Central memory CD8-positive, alpha-beta T cell (primary cell): ENCODE measurements at regions not wholly inside any gene's neighbourhood (a gene's known extent, or its start where the extent isn't known, plus 50 kb on each side); places are given as distances from the start of the nearest gene placed in this dataset.

ENCODE experiments used
- ATAC-seq: fragments of 150-1000 bp; cut with Tn5 transposase; replicated peaks from 2 replicates; pipeline ENCODE4 v1.10.0; 2022; ENCODE audit warnings: mild to moderate bottlenecking, moderate FRiP score, moderate number of reproducible peaks; ENCODE audit not compliant: poor library complexity, severe bottlenecking; ENCODE audit errors: extremely low read depth
- DNase-seq, 2 donors: peaks; one replicate each; pipeline ENCODE4 v3.0.0; 2021; ENCODE audit warnings: low spot score in 2 of 2
- H3K27ac Mint-ChIP-seq: one replicate; pipeline ENCODE4 v1.8.0; 2022; ENCODE audit warnings: low read depth, mild to moderate bottlenecking, moderate library complexity, mixed read lengths
- H3K27me3 Mint-ChIP-seq: one replicate; pipeline ENCODE4 v1.8.0; 2022; ENCODE audit warnings: mixed read lengths
- H3K36me3 Mint-ChIP-seq: one replicate; pipeline ENCODE4 v1.8.0; 2022; ENCODE audit warnings: mild to moderate bottlenecking, moderate library complexity, mixed read lengths; ENCODE audit not compliant: insufficient read depth
- H3K4me1 Mint-ChIP-seq: one replicate; pipeline ENCODE4 v1.8.0; 2022; ENCODE audit warnings: mixed read lengths
- H3K4me3 Mint-ChIP-seq: one replicate; pipeline ENCODE4 v1.8.0; 2022; ENCODE audit warnings: mild to moderate bottlenecking, moderate library complexity, mixed read lengths
- H3K9me3 Mint-ChIP-seq: one replicate; pipeline ENCODE4 v1.8.0; 2022; ENCODE audit warnings: mixed read lengths

DNA sequence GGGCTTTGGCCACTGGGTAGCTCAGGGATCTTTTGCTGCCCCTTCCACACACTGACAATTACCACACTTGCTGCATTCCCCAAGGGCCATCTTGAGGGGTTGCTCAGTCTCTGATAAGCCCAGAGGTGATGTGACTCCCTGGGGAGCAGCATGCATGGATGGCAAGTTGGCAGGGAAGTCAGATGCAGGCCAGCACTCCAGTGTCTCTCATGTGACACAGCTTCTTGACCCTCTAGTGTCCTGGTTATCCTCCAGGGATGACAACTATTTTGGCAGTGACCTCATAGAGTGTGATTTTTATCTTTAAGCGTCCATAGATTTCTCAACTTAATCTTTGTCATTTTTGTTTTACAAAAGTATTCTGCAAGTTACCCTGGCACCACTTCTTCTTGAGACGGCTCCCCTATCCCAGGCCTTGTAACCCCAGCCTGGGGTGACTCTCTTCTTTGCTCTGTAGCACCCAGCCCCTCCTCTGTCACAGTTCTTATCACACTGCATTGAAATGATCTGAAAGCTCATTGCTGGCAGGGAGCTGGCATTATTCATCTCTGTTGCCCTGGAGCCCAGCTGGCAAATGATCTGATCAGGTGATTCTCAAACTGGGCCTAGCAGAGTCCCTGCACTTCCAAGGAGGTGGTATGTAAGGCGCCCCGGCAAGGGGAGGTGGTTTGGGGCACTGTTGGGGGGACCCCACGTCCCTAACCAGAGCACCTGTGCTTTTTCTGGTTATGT, 72.6 kb downstream of the TENT5C start:
- H3K9me3 Mint-ChIP-seq = no peaks in the 10 kb centered on the region
- ATAC-seq = no peak
- no peak for DNase-seq
- H3K4me1 Mint-ChIP-seq = peaks cover 10% of the 10 kb centered on the region
- H3K27ac Mint-ChIP-seq = no peak overlapping the region
- no peak overlapping the region for H3K4me3 Mint-ChIP-seq
- no peaks in the 10 kb centered on the region for H3K36me3 Mint-ChIP-seq
- H3K27me3 Mint-ChIP-seq = no peaks in the 10 kb centered on the region

DNA sequence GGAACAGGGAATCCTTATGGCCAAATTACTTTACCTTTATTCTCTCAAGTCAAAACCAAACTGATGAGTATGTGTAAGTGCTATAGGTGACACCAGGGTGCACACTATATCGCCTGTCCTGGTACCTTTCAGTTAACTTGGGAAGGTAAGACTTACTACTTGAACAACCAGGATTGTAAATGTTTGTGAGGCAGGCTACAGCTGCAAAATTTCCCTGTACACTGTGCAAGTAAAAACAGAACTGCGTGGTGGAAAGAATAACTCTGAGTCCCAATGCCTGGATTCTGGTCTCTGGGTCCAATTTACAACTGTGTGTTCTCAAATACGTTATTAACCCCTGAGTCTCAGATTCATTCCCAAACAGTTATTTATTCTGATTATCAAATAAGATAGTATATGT, 73.5 kb downstream of the TENT5C start:
- H3K9me3 Mint-ChIP-seq = no peaks in the 10 kb centered on the region
- no peak overlapping the region for H3K4me3 Mint-ChIP-seq
- H3K27me3 Mint-ChIP-seq = no peaks in the 10 kb centered on the region

DNA sequence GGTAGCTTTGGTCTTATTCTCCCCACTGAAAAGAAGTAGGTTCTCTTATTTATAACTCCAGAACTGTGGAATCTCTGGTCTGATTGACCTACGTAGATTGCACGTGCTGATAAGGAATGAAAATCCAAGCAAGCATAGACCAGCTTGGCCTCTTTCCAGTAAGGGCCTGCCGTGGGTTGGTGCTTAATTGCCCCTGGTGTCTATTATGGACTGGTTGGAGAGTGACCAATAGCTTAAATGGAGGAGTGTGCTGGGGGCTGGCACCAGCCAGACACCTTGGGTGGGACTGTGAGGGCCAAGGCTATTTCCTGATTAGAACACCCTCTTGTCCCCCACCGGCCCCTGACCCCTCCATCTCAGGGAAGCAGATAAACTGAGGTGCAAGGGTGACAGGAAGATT, 74.0 kb downstream of the TENT5C start:
- ATAC-seq = no peak
- Mint-ChIP-seq H3K4me1 (no peaks in the 10 kb centered on the region), H3K4me3 (no peak overlapping the region), H3K27ac (no peak overlapping the region), H3K36me3 (peaks cover 2% of the 10 kb centered on the region), H3K9me3 (no peaks in the 10 kb centered on the region), H3K27me3 (no peaks in the 10 kb centered on the region)
- DNase-seq = no peak

More for the DNA sequence above, 73.5 kb downstream of the TENT5C start:
- no peak overlapping the region for H3K27ac Mint-ChIP-seq
- H3K36me3 Mint-ChIP-seq = peaks cover 2% of the 10 kb centered on the region
- ATAC-seq = no peak
- no peak for DNase-seq
- peaks cover 5% of the 10 kb centered on the region for H3K4me1 Mint-ChIP-seq

DNA sequence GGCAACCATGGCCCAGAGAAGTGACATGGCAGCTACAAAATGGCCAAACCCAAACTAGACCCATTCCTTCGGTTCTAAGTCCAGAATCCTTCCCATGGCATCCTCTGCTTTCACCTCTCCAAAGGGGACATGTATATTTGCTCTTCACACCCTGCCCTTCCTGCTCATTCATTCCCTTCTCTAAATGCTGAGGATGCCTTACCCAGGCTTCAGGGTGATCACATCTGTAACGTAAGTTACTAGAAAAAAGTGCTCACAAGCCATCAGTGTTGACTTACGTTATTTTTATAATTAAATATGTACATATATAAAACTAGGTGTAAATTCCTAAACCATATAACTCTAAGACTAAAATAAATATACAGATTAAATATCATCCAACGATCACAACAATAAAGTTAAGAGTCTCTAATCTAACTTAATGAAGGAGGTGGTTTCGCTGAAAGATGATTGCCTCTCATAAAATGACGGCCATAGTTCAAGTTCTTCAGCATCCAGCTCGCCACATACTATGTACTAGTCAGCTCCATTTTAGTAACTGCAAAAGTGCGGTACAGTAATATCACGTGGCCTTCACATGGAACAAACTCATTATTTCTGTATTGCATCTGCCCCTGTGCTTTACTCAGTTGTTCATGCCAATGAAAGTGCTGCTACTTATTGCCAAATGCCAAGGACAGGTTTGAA, 74.6 kb downstream of the TENT5C start:
- Mint-ChIP-seq H3K27ac (no peak overlapping the region), H3K4me1 (no peaks in the 10 kb centered on the region), H3K9me3 (no peaks in the 10 kb centered on the region), H3K36me3 (peaks cover 2% of the 10 kb centered on the region), H3K27me3 (no peaks in the 10 kb centered on the region), H3K4me3 (no peak overlapping the region)
- DNase-seq = no peak
- ATAC-seq = no peak

DNA sequence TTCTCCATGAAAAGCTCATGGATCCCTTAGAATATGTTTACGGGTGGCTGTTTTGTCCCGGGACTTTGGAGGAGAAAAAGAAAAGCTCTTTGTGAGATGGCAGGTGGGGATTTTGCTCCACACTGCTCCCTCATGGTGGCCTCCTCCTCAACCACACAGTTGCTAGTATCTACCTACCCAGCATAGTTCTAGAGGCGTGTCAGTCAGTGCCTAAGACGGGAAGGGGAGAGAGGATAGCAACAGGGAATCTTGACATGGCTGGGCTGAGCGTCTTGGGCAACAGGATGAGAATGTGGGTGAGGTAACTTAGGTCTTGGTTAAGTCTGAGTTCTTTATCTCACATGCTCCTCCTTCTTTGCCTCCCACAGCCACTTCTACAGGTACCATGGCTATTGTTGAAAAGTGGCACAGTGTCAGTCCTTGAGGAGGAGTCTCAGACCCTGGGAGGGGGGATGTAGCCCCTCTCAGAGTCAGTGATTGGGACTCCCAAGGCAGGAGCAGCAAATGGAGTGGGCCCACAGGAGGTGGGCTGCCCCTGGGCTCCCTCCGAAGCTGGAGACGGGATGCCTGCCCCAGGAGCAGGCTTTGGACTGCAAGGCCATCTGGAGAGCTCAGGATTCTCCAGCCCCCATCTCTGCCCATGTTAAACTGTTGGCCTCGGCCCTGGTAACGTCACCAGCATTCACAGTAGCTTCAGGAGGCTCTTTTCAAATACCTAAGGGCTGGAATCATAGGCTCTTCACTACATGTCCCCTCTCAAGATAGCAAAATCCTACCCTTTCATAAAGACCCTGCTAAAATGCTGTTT, 75.4 kb downstream of the TENT5C start:
- no peaks in the 10 kb centered on the region for H3K4me1 Mint-ChIP-seq
- no peak overlapping the region for H3K27ac Mint-ChIP-seq

DNA sequence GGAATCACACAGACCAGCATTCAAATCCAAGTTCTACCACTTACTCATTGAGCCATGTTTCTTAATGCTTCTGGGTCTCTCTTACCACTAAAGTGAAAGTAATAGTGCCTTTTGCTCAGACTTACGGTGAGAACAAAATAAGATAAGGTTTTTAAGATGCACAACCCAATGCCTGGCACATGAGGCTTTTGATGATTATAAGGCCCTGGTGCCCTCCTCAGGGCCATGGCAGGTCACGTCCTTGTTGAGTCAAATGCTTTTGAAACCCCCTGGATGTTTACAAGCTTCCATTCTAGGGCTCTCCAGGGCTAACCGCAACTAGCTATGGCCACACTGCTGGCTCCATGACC, 76.0 kb downstream of the TENT5C start:
- no peak overlapping the region for H3K4me3 Mint-ChIP-seq
- H3K9me3 Mint-ChIP-seq = no peaks in the 10 kb centered on the region
- no peaks in the 10 kb centered on the region for H3K27me3 Mint-ChIP-seq
- ATAC-seq = no peak
- no peak for DNase-seq
- H3K36me3 Mint-ChIP-seq = peaks cover 2% of the 10 kb centered on the region
- H3K27ac Mint-ChIP-seq = no peak overlapping the region
- H3K4me1 Mint-ChIP-seq = no peaks in the 10 kb centered on the region

More for the DNA sequence above, 75.4 kb downstream of the TENT5C start:
- no peaks in the 10 kb centered on the region for H3K27me3 Mint-ChIP-seq
- peaks cover 2% of the 10 kb centered on the region for H3K36me3 Mint-ChIP-seq
- DNase-seq = no peak
- ATAC-seq = no peak
- H3K4me3 Mint-ChIP-seq = no peak overlapping the region
- no peaks in the 10 kb centered on the region for H3K9me3 Mint-ChIP-seq

DNA sequence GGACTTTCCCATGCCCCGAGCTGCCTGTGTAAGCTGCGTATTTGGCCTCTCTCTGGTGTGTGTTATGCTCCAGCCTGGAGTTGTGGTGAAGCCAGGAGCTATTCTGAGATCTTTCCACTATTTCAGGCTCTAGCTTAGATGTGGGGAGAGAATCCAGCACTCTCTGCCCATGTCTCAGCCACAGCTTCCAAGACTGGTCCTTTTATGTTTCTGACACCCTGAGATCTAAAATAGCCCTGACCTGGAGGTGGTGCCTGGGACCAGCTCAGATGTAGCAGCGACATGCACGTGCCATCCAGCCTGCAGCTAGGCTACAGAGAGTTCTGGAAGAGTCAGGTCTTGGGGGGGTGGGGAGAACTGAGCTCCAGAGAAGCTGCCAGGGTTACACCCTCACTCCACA, 76.5 kb downstream of the TENT5C start:
- H3K9me3 Mint-ChIP-seq = no peaks in the 10 kb centered on the region
- H3K4me3 Mint-ChIP-seq = no peak overlapping the region
- no peak overlapping the region for H3K27ac Mint-ChIP-seq
- H3K36me3 Mint-ChIP-seq = peaks cover 2% of the 10 kb centered on the region
- no peaks in the 10 kb centered on the region for H3K27me3 Mint-ChIP-seq
- H3K4me1 Mint-ChIP-seq = no peaks in the 10 kb centered on the region
- ATAC-seq (no peak), DNase-seq (no peak)

DNA sequence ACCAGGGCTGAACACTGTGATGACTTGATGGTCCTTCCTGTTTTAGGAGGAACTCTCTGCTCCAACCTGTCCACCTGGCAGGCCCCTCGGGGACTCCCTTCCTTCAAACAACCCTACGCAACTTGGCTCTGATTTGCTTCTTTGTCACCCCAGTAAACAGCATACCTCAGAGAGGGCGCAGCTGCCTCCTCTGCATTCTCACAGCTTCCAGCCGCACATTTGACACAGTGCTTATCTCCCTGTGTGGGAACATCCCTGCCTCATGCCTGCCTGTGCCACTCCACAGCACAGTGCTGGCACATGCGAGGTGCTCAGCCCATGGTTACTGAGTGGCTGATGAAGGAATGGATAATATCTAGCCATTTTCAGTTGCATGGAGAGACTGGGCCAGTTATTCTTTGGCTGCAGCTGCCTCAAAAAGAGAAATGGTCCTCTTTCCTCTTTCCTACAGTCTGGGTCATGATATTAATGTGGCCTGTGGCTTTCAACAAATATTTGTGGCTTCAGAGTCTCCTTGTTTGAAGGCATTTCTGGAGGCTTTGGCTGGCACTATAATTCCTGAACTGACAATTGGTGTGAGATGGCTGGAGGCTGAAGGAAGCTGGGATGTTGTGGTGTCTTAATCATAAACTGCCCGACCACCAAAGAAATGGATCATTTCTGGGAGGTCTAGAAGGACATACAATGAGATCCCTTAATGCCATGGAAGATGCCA, 77.9 kb downstream of the TENT5C start:
- Mint-ChIP-seq H3K4me3 (no peak overlapping the region), H3K9me3 (no peaks in the 10 kb centered on the region), H3K36me3 (peaks cover 2% of the 10 kb centered on the region), H3K27ac (no peak overlapping the region), H3K27me3 (peaks cover 1% of the 10 kb centered on the region), H3K4me1 (no peaks in the 10 kb centered on the region)
- ATAC-seq (no peak), DNase-seq (no peak)

DNA sequence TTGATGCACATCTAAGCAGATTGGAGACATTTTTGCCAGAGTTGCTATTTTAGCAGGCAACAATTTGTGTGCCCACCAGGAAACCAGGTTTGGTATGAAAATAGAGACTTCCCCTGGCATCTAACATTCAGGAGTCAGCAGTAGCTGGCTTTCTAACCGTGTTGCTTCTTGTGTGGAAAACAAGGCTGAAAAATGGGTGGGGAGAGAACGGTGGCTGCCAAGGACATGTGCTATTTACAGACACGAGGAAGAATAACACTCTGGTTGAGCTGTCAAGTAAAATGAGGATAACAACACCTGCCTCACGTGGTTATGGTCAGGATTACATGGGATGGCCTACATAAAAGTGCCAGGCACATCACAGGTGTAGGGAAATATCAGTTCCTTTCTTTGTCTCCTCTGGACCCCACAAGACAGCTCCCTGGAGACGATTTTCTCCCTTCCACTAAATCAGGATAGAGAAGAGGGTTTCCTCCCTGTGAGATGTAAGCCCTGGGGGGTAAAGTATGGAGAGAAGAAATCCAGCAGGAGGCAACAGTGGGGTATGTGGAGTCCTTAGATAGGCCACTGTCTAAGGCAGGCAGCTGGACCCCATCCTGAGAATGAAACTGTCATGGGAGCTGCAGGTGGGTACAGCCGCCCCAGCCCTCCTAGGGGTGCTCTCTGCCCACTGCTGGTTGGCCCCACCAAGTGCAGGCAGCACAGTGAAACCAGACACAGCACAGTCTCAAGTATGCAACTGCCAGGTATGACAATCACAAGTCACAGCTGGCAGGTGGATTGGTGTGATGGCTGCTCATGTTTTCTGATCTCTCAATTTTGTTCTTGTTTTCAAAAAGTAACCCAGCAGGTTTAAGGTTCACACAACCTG, 80.3 kb downstream of the TENT5C start:
- ATAC-seq (no peak), DNase-seq (no peak)
- no peaks in the 10 kb centered on the region for H3K4me1 Mint-ChIP-seq
- peaks cover 7% of the 10 kb centered on the region for H3K27me3 Mint-ChIP-seq
- no peak overlapping the region for H3K4me3 Mint-ChIP-seq
- H3K9me3 Mint-ChIP-seq = no peaks in the 10 kb centered on the region
- peaks cover 2% of the 10 kb centered on the region for H3K36me3 Mint-ChIP-seq
- no peak overlapping the region for H3K27ac Mint-ChIP-seq

DNA sequence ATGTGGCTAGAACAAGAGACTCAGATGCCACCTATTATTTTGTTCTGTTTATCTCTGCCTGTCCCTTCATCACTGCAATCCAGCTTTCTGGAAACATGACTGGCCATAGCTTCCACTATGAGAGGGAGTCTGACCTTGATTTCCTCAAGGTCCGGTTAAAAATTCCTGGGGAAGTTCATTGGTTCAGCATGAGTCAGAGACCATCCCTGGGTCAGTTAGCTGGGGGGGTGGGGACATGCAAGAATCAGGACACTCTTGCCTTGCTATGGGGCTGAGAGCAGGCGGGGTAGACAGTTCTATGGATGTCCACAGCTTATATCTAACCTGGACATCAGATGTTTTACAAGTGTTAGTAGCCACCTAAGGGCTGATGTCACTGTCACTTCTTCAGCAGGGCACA, 81.1 kb downstream of the TENT5C start:
- Mint-ChIP-seq H3K27me3 (peaks cover 7% of the 10 kb centered on the region), H3K27ac (no peak overlapping the region), H3K4me3 (no peak overlapping the region), H3K9me3 (no peaks in the 10 kb centered on the region), H3K4me1 (no peaks in the 10 kb centered on the region), H3K36me3 (peaks cover 2% of the 10 kb centered on the region)
- DNase-seq (no peak), ATAC-seq (no peak)

DNA sequence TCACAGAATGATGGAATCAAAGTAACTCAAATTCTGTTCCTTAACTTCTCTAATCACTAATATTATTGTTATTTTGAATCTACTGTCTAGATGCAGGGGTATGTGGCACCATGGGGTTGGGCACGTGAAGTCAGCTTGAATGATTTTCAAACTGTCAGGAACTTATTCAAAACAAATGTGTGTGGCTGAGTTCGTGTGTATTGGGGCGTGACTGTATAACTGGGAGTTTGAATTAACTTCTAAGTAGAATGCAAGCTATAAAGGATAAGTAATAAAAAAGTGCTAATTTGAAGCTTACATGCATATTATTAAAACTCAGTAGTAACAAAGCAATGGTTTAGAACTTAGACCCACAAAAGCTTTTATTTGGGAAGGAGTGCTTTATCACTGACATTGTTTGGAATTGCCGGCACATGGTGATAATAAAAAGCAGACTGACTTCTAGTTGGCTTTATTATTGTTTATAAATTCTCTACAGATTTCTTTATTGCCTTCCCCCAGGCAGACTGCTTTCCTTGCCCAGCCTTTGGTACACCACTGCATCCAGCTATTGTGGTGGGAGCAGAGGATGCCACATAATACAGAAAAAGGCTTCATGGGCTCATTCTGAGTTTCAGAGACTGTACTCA, 84.3 kb downstream of the TENT5C start:
- H3K27ac Mint-ChIP-seq = no peak overlapping the region
- ATAC-seq = no peak
- no peak for DNase-seq
- H3K4me3 Mint-ChIP-seq = no peak overlapping the region
- no peaks in the 10 kb centered on the region for H3K4me1 Mint-ChIP-seq
- H3K36me3 Mint-ChIP-seq = no peaks in the 10 kb centered on the region
- peaks cover 7% of the 10 kb centered on the region for H3K27me3 Mint-ChIP-seq
- no peaks in the 10 kb centered on the region for H3K9me3 Mint-ChIP-seq
